Activated CD4-positive, alpha-beta T cell treated with anti-CD3 and anti-CD28 coated beads, Interleukin-2, Interleukin-6, amounts not matched to agents 100 ng/mL and 50 ng/mL, durations not matched to agents 16 hours and 8 hours (primary cell): ENCODE measurements at regions not wholly inside any gene's neighbourhood (a gene's known extent, or its start where the extent isn't known, plus 50 kb on each side); places are given as distances from the start of the nearest gene placed in this dataset.

ENCODE experiments used
- DNase-seq: peaks from one replicate; pipeline ENCODE4 v3.0.0-alpha.2; 2020

DNA sequence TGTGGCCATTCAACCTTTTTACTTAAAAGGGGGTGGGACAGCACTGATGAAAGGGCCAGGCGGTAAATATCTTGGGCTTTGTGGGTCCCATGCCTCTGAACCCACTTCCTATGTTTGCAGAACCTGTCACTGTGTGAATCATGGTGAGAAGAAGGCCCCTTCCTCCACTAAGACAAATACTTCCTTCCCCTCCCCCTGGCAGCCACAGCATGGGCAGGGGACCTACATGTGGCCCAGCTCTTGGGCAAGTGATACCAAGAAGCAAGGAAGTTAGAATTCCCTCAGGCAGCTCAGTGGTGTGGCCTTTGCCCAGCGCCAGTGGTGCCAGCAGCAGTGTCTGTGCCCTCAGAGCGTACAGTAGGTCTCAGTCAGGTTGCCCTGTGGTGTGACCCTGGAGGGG, 168.6 kb downstream of the TRIM33 start:
- peak; percentile 46 for DNase-seq

DNA sequence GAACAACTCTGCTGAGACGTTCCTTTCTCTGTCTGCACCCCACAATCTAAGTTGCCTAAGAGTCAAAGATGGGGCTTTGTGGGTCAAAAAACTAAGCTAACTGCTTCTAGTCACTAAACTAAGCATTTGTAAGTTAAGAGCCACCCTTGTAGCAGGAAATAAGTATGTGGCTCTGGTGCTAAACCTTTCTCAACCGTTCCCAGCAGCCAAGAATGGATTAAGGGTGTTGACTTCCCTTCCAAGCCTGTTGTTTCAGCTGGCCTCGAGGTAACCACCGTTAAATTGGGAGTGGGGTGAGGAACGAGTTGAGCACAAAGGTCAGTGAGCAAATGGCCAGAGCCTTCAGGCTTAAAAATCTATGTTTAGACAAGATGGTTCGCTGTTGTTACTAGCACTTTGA, 169.1 kb downstream of the TRIM33 start:
- no peak for DNase-seq

DNA sequence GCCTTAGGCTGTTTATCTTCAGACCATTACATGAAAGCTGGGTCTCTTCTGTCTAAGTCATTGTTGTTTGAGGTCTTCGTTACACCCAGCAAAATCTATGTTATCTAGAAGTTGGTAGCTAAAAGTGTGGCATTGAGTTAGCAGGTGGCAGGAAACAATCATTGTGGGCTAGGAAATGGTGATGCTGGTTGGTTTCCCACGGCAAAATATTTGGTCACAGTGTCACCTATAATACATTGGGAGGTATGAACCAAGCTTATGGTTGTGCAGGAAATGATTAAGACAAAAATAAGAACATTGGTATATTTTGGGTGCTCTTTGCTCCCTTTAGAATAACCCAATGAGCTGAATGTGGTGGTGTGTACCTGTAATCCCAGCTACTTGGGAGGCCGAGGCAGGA, 169.7 kb downstream of the TRIM33 start:
- peak; percentile 26 for DNase-seq

DNA sequence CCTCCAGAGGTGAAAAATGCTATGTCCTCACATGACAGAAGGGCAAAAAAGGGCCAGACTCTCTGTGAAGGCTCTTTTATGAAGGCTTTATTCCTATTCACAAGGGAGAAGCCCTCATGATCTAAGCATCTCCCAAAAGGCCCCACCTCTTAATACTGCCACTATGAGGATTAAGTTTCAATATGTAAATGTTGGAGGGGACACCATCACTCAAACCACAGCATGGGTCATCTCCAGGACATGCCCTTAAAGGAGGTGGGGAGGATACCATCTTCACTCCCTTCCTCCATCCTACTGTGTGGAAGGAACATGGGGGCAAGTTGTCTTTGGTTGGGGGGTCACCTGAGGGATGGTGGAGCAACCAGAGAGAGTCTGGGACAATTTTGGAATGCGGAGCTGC, 170.1 kb downstream of the TRIM33 start:
- DNase-seq = no peak

DNA sequence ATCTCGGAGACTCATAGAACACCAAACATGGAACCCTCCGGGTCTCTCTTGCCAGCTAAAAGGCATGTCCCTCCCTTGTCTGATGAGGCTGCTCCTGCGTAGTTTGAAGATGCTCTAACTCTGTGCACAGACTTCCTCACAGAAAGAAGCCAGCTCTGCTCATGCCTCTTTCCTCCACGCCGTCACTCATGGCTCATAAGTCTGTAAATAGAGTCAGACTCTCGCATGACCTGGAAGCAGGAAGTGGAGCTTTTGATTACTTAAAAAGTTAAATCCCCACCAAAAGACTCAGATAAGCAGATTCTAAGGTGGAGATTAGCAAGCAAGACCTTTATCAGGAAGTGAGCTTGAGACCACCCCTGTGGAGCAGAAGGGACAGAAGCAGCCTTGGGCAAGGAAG, 171.6 kb downstream of the TRIM33 start:
- DNase-seq = no peak

DNA sequence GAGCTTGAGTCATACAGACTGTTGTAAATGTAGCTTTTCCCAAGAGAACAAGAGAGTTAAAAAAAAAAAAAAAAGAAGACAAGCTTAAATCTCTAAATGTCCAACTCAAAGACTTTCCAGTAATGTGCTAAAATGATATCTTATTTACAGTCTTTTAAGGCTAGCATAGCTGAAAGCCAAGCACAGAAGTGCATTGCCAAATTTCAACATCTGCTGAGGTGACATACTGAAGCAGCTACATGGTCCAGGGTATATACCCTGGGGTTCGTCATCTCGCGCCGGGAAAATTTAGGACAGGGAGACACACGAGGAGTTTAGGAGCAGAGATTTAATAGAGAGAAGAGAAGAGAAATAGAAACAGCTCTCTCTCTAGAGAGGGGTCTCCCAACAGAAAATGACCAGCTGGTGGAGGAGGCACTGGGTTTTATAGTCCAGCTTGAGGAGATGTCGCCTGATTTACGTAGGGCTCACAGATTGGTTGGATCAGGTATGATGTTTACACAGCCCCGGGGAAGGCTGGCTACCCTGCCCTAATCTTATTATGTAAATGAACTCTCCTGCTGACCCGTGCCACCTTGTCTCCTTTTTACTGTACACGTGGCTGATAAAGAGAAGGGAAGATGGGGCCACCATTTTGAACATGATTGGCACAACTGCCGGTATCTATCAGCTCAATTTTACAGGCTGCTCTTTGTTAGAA, 172.7 kb downstream of the TRIM33 start:
- DNase-seq = no peak

DNA sequence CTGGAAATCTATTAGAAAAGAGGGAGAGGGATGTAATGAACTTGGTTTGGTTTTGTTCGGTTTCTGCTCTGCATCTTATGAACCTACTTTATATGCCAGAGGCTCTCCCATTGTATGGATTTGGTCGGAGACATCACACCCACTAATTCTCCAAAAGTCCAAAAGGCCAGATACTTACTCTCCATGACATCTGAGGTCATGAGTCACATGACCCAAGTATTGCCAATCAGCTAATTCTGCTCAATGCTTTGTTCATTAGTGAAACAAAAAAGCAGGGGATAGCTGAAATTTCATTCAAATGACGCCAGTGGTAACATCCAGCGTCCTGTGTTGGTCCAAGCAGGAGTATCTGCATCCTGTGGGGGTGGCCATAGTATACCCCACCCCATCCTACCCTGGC, 173.6 kb downstream of the TRIM33 start:
- no peak for DNase-seq

DNA sequence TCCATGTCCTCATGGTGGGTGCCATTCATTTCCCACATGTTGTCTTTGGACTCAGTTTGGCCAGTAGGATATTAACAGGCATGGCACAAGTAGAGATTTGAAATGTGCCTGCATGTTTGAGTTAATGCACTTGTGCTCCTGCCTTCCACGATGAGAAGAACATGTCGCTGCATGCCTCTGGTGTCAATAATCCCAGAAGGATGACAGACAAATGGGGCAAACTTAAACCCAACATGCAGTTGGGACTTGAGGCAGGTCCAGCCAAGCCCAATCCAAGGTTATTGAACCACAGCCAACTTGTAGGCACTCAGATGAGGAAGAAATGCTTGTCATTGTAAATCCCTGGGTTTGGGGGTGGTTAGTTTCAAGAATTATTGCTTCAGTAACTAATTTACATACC, 174.6 kb downstream of the TRIM33 start:
- DNase-seq = no peak

DNA sequence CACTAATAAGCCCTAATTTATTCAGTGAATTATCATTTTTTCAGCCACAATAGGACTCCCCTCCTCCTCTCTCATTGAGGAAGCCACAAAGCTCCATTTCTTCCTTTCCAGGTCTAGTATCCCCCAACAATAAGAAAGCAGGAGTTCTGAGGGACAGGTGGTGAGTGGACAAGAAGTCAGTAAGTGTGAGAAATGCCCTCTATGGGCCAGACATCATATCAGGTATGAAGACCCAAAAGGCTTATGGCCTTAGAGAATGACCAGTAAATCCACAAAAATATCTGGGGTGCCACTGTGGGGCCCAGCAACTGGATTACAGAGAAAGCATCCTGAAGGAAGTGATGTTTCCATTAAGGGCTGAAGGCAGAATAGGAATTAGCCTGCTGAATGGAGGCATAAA, 175.7 kb downstream of the TRIM33 start:
- DNase-seq = no peak

DNA sequence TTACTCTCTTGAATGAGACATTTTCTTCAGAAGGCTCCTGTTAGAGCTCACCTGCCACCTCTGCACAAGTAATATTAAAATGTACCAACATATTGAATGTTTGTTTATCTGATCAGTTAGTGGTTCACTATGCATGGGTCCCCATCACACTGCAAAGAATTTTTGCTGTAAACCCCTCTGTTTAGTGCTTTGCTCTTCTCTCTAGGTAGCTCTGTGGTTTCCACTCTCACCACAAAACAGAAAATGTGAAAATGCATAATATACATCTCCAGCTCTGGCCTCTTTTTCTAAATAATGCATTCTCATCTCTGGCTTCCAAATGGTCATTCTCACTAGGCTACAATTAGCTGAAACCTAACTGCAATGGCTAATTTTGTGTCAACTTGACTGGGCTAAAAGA, 176.7 kb downstream of the TRIM33 start:
- no peak for DNase-seq

DNA sequence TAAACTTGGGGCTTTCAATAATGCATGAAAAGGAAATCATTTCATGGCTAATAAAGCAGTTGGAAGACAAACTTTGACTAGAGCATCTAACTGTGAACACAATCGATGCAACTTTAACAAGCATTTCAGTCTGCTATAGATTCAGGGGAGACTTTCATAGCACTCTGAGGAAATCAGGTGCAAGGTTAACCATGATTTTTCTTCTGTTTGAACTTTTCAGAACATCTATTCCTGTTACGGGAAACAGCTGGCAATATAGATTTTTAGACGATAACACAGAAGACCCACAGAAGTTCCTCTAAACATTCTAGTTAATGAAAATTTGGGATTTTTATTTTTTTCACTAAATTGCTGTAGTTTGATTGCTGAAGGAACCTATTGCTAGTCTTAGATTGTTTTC, 177.3 kb downstream of the TRIM33 start:
- DNase-seq = no peak

DNA sequence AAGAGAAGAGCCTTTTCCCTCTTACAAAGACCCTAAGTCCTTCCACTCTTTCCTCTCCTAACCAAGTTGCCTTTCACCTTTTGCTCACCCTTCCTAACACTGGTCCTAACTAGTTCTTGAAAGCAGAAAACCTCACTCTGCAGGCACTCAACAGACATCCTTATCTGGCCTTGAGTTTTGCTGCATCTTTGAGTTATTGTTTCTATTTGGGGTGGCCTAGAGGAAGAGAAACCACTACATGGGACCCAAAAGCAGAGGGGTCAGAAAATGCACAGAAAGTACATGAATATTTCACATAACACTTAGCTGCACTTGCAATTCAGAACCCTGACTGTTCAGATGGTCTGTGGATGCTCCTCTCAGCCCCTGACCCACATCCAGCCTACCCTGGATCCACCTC, 178.3 kb upstream of the SYT6 start:
- no peak for DNase-seq

DNA sequence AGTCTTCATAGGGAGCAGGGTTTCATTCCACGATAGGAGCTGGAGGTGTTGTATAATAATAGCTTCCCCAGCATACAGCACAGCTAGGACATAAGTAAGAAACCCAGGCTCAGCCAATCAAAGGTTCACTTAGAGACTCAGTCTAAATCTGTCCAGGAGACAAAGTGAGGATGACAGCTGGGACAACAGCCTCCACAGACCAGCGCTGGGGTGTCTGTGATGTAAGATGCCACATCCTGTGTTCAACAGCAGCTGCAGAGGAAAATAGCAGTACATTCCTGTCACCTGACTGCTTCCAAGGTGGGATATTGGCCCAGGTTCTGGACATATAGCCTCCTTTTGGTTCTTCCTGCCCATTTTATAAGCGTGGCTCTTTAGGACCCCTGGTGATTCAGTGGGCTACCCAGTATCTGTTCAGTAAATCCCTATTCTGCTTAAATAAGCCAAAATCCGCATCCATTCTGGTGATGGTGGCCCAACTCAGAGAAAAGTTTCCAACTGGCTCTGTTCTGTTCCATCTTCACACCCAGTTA, 176.8 kb upstream of the SYT6 start:
- DNase-seq = peak; percentile 16

DNA sequence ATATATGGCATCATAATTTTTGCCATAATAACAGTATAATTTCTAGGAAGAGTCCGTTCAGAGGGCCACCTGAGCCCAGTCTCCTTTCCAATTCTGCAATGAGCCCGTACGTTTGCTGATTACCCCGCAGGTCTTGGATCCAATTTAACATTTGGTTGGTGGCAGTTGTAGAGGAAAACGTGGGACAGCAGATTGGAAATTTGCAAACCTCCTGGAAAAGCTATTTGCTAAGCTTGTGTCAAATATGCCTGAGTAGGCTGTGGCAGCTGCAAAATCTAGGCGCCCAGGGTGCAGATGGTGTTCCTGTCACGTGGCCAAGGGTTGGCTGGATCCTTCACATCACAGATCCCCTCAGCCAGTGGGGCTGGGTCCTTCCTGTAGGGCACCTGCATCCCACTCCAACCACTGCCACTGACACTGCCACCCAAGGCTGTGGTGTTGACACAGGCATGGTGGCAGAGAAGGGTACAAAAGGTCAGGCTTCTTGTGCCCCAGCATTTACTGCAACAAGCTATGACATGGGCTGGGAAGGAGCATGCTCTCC, 174.8 kb upstream of the SYT6 start:
- no peak for DNase-seq

DNA sequence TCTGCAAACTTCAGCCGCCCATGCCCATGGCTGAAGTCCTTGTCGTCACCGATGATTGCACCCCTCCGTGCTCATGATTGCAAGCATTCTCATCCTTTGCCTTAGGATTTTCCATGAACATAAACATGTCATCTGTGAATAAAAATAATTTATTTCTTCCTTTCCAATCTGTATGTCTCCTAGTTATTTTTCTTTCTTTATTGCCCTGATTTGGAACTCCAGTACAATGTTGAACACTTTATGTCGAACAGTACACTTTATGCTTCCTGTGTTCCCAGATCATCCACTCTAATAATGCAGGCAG, 170.9 kb upstream of the SYT6 start:
- no peak for DNase-seq

DNA sequence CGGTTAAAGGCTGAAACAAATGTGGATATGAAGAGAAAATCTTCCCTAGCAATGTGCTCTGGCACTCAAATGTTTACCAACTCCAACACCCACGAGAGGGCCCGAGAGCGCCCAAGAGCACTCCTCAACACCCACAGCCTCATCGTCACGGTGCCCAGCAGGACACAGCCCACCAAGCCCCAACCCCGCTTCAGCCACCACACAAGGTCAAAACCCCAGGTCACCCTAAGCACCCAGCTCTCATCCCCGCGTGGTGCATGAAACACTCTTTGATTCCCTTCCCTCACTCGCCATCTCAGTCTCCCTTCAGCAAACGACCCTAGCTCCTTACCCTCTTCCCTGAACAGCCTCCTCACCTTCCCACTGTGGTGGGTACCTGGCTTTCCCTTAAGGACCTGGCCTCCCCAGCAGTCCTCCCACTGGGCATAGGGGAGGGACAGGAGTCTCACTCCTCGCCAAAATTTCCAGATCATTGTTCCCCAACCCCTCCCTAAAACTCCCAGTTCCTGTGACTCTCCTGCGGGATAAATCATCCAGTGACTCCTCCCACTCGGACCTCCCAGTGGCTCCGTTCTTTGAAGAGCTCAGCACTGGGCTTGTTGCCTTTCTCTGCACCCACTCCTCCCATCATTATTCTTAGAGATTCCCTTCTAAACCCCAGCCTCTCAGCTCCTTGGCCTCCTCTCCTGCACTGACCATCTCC, 170.4 kb upstream of the SYT6 start:
- DNase-seq = no peak

DNA sequence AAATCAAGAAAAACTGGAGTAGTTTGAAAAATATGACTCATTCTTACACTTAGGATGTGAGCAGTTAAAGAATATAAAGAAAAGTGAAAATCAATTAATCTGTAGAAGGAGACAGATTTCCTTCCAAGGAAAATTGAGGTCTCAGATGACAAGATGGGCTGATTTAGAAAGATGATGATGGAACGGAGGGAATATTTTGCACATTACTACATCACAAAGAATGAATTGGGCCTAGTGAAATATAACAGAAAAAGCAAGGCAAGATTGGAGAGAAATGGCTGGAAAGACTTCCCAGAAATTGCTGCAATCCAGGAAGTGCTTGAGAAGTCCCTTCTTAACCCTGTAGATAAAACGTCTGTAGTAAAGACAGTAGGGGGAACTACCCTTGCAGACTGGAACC, 169.1 kb upstream of the SYT6 start:
- no peak for DNase-seq

DNA sequence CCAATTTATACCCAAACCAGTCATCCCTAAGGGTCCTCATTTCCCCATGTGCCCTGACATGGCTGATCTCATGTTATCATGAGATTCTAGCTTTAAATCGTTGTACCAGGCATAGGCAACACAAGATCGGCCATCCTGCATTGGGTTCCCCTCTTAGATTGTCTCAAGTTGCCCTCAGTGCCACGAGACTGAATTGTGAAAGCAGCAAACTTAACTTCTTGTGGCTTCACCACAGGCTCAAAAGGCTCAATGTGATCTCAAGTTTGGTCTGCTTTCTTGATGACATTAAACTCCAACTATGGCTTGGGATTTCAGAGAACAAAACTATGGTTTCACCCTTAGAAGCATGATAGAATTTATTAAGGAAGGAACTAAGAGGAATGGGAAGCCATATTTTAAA, 168.5 kb upstream of the SYT6 start:
- no peak for DNase-seq

DNA sequence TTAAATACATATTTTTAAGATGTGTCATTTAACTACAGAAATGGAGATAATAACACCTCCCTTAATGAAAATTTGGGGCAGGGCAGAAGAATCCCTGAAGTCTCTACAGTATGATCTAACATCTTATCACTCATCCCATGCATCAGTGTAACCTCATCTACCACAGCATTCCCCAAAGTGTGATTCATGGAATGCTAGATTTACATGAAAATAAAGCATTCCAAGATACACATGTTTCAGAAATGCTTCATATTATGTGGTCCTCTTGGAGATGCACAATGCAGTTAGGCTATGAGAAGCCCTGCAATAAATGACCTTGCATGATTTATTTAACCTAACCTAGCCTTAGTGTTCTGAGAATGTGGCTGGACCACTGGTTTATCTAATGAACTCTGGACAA, 166.9 kb upstream of the SYT6 start:
- no peak for DNase-seq

DNA sequence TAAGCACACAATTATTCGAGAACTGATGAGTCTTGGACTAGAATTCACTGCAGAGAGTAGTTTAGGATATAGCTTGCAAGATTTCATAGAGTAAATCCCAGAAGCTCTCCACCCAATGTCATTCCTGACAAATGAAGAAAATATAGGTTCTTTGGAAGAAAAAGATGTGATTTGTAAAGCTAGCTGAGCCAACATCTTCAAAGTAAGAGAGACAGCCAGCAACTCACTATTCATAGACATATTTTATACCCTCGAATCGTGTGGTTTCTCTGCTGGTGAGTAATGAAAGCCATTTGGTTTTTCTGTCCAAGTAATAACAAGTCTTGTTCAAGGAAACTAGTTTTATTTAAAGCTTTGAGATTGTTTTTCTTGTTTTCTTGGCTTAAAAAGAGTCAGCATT, 165.7 kb upstream of the SYT6 start:
- no peak for DNase-seq

DNA sequence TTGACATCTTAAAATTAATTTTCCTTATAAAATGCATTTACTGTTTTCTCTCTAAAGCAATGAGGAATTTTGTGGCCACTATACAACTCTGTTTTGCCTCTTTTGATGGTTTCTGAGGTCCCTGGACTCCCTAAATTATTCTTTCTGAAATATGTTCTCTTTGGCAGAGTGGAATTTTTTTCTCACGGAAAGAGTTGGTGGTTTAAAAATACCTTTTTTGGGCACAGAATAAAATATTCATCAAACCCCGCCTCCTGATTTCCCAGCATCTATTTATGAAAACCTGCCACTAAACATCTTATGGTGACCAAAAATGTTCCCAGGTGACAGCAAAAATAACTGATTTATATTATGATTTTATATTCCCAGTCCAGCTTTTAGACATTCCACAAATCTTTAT, 165.3 kb upstream of the SYT6 start:
- DNase-seq = no peak

DNA sequence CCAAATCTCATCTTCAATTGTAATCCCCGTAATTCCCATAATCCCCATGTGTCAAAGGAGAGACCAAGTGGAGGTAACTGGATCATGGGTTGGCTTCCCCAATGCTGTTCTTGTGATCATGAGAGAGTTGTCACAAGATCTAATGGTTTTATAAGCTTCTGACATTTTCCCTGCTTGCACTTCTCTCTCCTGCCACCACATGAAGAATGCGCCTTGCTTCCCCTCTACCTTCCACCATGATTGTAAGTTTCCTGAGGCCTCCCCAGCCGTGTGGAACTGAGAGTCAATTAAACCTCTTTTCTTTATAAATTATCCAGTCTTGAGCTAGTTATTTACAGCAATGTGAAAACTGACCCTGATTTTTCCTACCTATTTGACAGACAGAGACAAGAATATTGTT, 162.5 kb upstream of the SYT6 start:
- no peak for DNase-seq

DNA sequence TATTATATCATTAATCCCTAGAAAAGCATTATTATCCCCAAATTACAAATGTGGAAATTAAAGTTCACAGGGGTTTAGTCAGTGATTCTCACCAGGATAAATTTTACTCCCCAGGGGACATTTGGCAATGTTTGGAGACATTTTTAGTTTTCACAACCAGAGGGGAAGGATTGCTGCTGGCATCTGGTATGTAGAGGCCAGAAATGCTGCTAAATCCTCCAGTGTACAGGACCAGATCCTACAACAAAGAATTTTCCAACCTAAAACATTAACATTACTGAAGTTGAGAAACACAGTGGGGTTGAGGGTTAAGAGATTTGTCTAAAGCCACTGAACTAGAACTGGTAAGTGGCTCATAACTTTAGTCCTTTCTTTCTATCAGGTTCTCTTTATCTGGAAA, 162.0 kb upstream of the SYT6 start:
- DNase-seq = no peak

DNA sequence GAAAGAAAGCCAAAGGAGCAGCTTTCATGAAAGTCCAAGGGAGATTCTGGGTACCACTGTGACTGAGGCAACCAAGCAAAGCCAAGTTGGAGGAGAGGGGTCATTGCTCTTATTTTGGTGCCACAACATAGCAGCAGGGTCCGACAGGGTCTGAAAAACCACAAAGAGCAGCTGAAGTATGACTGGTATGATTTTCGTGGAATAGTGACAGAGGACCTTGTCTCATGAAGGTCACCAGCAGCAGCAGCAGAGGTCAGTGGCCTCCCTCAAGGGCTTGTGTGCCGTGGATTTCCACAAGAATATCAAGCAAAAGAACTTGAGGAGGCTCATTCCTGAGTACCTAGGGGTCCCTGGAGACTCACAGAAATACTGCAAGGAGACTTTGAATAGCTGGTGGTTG, 160.9 kb upstream of the SYT6 start:
- no peak for DNase-seq

DNA sequence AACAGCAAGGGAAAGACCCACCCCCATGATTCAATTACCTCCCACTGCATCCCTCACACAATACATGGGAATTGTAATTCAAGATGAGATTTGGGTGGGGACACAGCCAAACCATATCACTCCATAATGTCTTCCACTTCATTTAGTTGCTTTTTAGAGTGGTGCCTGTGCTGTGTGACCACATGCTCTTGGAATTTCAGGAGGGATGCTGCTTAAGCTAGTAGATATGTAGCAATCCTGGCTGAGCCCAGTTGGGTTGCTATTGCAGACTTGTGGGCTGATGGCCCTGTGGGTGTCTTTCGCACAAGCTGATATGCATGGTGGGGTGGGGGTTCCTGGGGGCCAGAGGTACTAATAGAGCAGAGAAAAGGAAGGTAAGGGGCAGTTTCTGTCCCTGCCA, 160.4 kb upstream of the SYT6 start:
- DNase-seq = no peak
